GM21723 (cell line): ENCODE measurements at regions not wholly inside any gene's neighbourhood (a gene's known extent, or its start where the extent isn't known, plus 50 kb on each side); places are given as distances from the start of the nearest gene placed in this dataset.

Experiments
- ATAC-seq: cut with Tn5 transposase; IDR thresholded peaks from one replicate; pipeline ENCODE4 v1.9.1; 2021; ENCODE audit warnings: mild to moderate bottlenecking, moderate library complexity; ENCODE audit not compliant: unreplicated experiment

DNA sequence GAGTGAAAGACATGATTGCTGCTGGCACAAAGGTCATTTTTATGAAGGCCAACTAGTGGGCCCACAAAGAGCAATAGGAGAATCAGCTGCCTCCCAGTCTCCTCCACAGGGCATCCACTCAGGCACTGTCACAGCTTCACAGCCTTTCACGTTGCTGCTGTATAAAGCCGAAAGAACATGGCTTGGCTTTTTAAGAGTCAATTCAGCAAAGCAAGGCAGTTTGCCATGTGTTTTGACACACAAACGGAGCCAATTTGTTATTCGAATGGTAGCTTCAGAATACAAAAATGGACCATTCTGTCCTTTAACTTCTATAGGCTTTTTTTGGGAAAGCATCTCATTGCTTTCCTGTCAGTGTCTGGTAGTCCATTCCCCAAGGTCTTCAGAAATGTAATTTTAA lies 283.4 kb upstream of the PARD3B start:
- no peak for ATAC-seq

DNA sequence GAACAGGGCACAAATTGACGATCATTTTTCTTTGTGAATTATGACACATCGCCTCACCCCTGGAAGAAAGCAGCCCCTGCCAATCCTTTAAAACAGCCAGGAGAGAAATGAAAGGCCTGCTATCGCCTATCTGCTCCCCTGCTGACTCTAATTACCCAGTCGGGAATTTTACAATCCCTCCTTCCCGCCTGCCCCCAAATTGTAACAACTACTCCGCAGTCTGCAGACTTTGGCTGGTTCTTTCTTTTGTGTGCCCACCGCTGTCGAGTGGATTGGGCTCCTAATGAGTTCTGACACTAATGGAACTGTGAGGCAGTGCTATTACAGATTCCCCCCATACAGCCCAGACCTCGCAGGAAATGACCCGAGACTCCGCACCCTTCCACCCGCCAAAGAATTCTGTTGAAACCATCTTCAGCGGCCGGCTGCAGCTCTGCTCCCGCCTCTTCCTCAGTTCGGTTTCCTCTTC lies 281.2 kb upstream of the PARD3B start:
- ATAC-seq = no peak

DNA sequence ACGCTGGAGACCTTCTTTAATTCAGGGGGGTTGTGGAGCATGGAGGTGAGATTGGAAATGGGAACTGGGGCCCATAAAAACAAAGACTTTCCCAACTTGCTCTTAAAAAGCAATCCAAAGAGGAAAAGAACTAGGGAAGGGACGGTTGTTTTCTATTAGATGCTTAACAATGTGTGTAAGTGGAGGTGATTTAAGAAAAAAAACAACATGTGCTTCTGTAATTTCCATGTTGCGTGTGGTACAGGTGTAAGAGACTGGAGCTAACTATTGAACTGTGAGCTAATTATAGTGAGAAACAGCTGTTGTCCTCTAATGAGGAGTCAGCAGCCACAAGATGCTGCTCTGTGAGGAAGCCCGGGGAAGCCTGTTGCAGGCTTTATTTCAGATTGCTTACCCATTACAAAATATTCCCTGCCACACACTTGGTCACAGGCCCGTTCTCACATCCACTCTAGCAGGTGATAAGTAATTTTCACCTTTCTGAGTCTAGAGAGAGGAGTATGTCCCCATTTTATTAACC lies 280.6 kb upstream of the PARD3B start:
- no peak for ATAC-seq

DNA sequence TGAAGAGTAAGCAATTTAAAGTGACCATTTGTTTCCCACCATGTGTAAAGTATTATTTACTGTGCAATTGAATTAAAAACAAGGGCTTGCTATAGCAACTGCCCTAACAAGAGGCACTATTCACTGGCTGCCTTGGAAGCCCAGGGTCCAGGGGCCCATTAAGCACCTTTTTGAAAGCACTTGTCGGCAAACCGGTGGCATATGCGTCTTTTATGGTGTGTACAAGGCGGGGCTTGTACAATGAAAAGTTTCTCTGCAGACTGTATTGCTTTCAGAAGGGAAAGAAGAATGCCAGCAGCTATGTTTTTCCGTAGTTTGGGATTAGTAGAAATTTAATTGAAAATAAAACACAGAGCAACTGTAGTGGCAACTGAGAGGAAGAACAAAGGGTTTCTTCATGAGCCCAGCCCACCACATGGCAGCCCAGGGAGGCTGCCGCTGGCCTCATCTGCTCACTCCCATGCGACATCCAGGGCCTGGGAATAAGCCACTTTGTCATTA lies 279.5 kb upstream of the PARD3B start:
- ATAC-seq = no peak

DNA sequence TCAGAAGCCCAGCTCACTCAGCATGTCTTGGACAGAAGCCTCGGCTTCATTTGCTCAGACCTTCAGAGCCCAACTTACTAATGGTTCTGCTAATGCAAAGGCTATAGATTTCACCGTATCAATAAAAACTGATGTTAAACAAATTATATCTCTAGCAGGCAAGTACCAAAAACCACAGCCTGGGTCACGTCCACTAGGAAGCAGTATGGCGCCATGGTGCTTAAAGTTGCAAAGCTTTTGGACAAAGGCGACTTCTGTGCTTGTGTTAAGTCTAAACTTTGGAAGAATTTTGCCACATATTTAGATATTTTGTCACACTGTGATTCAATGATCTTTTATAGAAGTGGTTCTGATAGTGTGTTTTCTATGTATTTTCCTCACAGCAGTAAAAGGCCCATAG lies 276.8 kb upstream of the PARD3B start:
- ATAC-seq = no peak

DNA sequence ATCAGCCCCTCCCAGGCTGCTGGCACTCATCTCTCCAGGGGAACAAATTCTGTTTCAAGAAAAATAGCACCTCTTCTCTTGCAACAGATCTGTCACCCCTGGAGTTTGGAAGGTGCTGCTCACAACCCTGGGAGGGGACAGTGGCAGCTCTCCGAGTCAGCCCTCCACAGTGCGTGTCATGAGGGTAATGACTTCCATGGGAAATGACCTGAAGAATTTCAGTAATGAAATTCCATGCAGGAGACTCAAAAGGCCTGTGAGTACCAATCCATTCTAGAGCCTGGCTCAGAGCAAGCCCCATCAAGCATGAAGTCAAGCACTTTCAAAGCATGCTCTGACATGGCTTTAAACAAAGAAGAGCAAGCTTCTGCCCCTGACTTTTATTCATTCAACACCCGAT lies 276.3 kb upstream of the PARD3B start:
- no peak for ATAC-seq

DNA sequence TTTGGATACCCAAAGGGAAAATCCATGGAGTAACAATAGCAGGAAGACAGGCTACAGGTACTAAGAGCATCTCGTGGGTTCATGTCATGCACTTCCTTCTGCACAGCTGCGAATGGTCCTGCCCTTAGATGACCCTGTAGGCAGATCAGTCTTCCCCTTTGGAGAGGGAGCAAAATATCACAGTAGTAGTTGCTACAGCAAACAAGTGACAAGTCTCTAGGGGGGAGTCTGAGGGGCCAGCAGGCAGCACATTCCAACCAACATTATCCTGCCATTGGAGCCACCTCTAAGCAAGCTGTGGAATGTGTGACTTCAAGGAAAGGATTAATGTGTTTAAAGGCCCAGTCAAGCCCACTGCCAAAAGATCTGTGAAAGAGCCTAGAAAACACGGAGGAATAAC lies 273.2 kb upstream of the PARD3B start:
- ATAC-seq = no peak

DNA sequence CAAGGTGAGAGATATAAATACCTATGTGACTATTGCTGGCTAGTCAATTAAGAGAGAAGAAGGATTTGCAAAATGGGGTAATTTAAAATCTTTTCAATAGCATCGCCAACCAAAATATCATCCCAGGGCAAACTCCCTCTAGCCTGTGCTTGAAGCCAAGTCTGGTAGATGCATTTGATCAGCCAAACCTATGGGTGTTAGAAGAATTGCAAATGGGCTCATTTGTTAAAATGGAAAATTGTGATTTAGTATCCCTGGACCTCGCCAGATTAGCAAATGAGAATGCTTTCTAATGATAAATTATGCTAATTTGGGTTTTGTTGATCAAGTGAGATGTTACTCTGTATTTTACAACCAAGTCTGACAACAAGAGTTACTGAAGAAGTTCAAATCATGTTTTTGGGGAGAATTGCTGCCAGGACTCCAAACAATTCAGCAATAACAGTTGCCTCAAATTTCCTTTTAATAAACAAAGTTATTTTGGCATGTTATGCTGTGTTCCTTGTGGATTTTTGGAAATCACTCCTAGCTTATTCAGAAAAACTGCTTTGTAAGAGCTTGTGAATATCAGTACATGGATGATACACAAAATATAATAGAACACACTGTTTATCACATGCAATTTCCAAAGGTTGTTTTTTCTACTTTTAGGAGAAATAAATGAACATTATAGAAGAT lies 272.5 kb upstream of the PARD3B start:
- no peak for ATAC-seq

DNA sequence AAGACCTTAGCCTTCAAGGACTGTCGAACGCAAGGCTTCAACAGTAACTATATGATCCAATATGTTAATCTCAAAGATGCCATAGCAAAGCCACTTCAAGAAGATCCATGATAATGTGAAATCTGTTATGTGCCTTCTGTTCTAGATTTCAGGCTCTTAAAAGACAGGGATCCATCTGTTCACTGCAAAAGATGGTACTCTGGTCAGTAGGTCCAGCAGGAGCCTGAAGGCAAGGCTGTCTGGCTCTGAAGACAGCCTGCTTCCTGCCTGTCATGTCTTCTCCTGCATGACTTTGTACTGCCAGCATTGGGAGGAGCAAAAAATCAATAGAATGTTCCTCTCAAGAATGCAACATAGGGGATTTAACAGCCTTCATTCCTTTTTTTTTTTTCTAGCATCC lies 270.8 kb upstream of the PARD3B start:
- no peak for ATAC-seq

DNA sequence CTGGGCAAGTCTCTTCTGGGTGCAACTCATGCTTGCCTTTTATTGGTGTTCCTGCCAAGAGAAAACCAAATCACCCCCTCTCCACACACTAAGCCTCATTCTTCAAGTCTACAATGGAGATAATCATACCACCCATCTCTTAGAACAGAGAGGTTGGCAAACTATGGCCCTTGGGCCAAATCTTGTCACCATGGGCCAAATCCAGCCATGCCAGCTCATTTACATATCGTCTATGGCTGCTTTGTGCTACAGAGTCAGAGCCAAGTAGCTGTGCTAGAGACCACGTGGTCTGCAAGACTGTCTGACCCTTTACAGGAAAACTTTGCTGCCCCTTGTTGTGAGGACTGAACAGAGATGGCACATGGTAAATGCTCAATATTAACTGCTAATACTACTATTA lies 270.3 kb upstream of the PARD3B start:
- ATAC-seq = no peak

DNA sequence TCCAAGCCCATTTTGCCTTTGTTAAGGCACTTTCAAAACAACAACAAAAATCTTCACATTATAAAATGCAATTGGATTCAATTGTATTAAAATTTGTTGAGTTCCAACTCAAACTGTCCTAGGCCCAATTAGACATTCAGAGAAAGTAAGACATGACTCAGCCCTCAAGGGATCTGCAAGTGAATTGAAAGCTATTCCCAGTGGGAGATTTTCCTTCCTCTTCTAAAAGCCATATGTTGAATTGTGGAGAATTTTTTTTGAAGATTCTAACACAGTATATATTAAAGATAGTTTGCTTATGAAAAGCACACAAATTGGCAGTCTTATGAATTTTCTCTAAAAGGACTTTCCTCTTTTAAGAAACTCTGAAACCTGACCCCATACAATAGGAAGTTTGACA lies 268.0 kb upstream of the PARD3B start:
- no peak for ATAC-seq

DNA sequence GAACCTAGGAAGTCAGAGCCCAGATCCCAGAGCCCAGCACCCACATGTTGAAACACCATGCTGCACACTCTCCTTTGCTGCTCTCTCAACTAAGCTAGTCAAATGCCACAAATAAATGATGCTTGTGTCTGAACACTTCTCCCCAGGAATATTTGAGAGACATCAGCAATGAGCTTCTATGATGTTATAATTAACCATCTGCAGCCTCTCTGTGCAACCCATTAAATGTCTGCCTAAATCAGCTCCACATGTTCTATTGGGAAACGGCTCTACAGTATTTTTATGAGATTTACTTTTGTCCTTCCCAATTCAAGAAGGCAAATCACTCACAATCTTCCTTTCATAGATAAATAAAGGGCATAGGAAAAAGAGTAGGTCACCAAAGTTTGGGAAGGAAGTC lies 266.8 kb upstream of the PARD3B start:
- no peak for ATAC-seq

DNA sequence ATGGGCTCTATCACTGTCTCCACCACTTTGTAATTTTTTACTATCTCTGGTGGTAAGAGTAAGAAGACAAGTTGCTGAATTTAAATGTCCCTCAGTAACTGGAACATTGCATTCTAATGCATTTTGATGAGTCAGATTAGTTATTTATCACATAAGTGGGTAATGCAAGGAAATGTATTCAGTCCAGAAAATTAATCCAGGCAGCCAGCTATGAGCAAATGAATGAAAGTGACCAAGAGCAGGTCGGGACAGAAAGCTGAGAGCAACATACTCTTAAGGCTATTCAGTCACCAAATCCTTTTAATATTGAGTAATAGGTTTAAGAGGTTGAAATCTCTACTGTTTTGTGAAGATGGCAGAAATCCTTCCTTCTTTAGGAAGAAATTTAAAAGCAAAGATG lies 265.5 kb upstream of the PARD3B start:
- ATAC-seq = no peak

DNA sequence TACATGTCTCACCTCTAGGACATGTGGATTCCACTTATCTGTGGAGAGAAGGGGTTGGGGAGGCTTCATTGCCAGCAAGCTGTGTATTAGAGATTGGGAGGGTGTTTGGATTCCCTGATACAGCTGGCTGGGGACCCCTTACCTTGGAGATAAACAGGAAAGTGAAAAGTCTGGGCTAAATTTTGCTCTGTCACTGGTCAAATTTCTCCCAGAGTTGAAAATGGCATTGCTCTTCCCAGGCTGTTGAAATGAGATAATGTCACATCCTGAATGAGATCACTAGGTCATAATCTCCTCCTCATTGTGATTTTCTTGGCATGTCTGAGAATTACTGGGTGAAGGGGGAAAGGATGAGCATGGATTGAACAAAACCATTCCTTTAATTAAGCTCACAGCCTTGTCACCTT lies 265.0 kb upstream of the PARD3B start:
- ATAC-seq = no peak

DNA sequence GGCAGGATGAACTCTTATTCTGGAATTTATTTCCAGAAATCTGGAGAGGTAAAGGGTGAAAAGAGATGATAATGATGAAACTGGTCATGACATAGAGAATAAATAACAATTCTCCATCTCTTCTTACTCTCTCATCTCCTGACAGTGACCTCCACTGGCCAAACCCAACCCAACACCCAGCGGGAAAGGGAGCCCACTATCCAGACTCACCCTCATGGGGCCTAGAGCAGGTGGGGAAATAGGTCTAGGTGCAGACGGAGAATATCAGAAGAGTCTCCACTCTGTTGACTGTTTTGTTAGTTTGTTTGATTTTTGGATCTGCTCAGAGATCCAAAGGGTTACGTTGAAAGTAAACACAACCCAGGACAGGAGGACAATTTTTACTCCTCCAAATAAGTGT lies 263.2 kb upstream of the PARD3B start:
- no peak for ATAC-seq

DNA sequence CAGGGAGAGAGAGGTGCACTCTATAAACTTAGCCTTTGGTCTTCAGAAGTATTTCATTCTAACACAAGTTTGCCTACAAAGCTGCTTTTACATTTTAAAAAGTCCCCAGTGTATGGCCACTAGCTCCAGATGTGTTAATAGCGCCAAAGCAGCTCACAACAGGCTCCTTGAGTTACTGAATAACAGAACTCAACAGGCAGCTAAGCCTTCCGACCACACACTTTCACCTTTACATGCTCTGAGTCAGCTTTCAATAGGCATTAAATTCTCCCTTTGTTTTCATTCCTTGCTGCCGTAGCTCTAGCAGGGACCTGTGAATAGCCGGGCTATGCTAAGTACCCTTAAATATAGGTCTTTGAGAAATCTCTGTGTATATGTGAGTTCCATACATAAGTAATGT lies 262.8 kb upstream of the PARD3B start:
- no peak for ATAC-seq

DNA sequence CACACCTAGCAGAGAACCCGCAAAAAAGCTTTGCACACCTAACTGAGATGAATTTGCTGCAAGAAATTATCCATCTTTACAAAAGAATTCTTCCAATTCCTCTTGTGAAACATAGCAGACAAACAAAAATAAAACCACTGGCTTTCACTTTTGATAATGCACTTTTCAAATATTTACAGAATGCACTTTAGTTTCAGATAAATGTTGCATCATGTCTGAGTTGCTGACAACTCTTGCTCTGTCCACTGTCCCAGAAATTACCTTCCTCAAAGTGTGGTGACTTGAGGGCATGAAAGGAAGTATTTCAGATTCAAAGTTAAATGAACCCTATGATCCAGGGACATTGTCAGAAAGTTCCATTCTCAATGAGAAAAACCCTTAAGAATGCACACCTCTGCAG lies 256.2 kb upstream of the PARD3B start:
- no peak for ATAC-seq

DNA sequence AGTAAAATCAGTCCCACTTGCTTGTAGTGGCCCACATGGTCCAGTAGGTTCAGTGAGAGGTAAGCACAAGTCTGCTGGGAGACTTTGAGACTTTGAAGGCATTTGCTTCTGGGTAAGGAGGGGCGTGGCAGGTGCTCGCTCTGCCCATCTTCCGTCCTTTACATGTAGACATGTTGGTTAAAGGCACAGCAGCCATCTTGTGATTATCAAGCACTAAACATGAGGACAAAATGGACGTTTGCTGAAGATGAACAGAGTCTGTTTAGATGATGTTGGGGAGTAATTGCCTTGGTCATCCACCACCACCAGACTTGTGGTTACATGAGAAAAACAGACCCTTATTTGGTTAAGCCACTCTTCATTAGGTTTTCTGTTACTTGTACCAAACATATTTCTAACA lies 252.8 kb upstream of the PARD3B start:
- no peak for ATAC-seq

DNA sequence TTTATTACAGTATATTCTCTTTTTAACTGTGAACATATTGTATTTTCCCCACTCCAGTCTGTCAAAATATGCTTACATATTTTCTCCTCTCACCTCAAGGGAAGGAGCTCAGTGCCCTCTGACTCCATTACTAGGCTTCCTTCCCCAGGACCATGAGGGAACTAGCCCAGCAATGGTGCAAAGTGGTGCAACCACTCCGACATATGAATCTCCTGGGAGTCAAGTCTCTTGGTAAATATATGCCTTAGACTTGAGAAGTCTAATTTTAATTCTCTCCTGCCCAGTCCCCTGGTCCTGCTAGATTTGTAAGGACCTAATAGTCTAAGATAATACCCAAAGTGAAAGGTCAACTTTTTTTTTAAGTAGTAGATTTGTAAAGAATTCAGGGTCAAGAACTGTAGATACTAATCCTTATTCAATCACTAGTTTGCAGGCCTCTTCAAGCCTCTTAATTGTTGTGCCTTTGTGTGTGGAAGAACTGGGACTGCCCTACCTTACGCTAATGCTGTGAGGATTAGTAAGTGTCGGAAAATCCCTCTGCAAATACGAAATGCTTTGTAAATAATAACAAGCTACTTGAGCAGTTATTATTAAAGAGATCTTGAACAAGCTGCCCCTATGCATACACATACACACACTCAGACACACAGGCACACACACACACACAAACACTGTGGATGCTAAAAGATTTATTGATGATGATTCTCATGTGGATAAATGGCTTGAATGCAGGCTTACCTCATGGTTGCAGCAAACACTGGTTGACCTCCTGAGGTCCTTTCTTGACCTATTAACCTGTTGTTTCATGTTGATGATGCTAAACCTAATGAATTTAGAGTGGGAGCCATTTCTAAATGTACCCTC lies 251.2 kb upstream of the PARD3B start:
- ATAC-seq = no peak

DNA sequence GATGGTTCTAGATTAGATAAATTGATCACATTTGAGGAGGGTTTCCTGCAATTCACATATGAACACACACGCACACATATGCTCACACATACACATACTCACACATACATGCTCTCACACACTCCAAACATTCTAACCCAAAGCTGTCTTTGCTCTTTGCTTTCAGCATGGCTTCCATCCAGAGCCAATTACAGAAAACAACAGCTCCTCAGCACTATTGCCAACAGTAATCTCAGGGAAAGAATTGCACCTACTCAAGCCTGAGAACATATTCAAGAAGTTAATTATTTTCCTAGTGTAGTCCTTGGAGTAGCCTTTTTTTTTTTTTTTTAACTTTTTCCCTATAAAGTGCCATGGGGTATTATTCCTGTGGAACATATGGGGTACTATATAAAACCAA lies 246.9 kb upstream of the PARD3B start:
- no peak for ATAC-seq

DNA sequence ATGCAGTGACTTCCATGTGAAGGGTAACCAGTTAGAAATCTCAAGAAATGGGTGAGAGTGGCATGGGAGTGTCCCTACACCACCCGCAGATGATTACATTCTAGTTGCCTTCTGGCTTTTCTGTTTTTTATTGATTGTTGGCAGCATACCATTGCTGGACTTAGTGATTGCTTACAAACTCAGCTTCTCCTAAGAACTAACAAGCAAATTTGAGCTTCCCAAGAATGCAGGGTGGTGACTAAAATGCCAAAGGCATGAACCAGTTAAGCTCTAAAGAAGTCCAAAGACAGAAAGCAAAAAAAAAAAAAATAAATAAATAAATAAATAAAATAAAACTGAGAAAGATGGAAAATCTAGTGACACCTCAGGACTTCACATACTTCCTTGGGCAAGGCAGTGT lies 245.5 kb upstream of the PARD3B start:
- ATAC-seq = no peak

DNA sequence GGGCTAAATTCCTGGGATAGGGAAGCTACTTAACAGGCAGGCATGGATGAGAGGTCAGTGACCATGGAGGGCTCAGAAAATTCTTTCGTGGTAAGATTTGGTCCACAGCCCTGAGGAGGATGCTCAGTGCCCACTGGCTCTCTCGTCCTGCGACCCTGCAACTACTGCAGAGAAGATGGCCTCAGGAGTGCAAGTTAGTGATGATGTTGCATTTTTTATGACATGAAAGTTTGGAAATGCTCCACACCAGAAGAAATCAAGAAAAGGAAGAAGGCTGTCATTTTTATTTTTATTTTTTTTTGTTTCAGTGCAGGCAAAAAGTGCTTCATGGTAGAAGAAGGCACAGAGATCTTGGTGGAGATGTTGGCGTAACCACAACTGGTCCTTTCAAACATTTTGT lies 238.6 kb upstream of the PARD3B start:
- no peak for ATAC-seq
